Central memory CD8-positive, alpha-beta T cell (primary cell): ENCODE measurements at regions not wholly inside any gene's neighbourhood (a gene's known extent, or its start where the extent isn't known, plus 50 kb on each side); places are given as distances from the start of the nearest gene placed in this dataset.

Source experiments
- ATAC-seq: fragments of 150-1000 bp; cut with Tn5 transposase; replicated peaks from 2 replicates; pipeline ENCODE4 v1.10.0; 2022; ENCODE audit warnings: mild to moderate bottlenecking, moderate FRiP score, moderate number of reproducible peaks; ENCODE audit not compliant: poor library complexity, severe bottlenecking; ENCODE audit errors: extremely low read depth
- DNase-seq, 2 donors: peaks; one replicate each; pipeline ENCODE4 v3.0.0; 2021; ENCODE audit warnings: low spot score in 2 of 2
- H3K27ac Mint-ChIP-seq: one replicate; pipeline ENCODE4 v1.8.0; 2022; ENCODE audit warnings: low read depth, mild to moderate bottlenecking, moderate library complexity, mixed read lengths
- H3K27me3 Mint-ChIP-seq: one replicate; pipeline ENCODE4 v1.8.0; 2022; ENCODE audit warnings: mixed read lengths
- H3K36me3 Mint-ChIP-seq: one replicate; pipeline ENCODE4 v1.8.0; 2022; ENCODE audit warnings: mild to moderate bottlenecking, moderate library complexity, mixed read lengths; ENCODE audit not compliant: insufficient read depth
- H3K4me1 Mint-ChIP-seq: one replicate; pipeline ENCODE4 v1.8.0; 2022; ENCODE audit warnings: mixed read lengths
- H3K4me3 Mint-ChIP-seq: one replicate; pipeline ENCODE4 v1.8.0; 2022; ENCODE audit warnings: mild to moderate bottlenecking, moderate library complexity, mixed read lengths
- H3K9me3 Mint-ChIP-seq: one replicate; pipeline ENCODE4 v1.8.0; 2022; ENCODE audit warnings: mixed read lengths

DNA sequence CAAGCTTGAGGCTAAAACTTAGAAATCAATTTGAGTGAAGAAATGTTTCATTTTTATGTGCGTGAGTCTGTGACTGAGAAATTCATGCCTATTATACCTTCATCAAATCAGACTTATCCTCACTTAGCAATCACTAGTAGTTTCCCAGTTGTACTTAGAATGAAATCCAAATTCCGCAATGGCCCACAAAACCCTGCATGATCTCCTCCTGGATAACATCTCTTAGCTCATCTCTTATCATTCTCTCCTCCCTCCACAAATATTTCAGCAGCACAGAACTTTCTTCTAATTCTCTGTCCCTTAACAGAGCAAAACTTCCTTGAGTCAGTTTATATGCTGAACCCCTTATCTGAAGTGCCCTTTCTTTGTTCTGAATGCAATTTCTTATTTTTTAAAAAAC, 198.8 kb upstream of the TGFBR2 start:
- ATAC-seq (no peak), DNase-seq (no peak)
- no peak overlapping the region for H3K27ac Mint-ChIP-seq
- no peaks in the 10 kb centered on the region for H3K4me1 Mint-ChIP-seq
- H3K4me3 Mint-ChIP-seq = no peak overlapping the region
- peaks cover 7% of the 10 kb centered on the region for H3K9me3 Mint-ChIP-seq
- no peaks in the 10 kb centered on the region for H3K36me3 Mint-ChIP-seq
- H3K27me3 Mint-ChIP-seq = no peaks in the 10 kb centered on the region

GRCh38 chr3:30408105-30408557, 198.3 kb upstream of the TGFBR2 start:
- H3K27ac Mint-ChIP-seq = no peak overlapping the region
- H3K4me3 Mint-ChIP-seq = no peak overlapping the region
- no peaks in the 10 kb centered on the region for H3K4me1 Mint-ChIP-seq
- ATAC-seq (no peak), DNase-seq (no peak)
- peaks cover 7% of the 10 kb centered on the region for H3K9me3 Mint-ChIP-seq
- no peaks in the 10 kb centered on the region for H3K36me3 Mint-ChIP-seq
- H3K27me3 Mint-ChIP-seq = no peaks in the 10 kb centered on the region

- ATAC-seq (no peak), DNase-seq (no peak)
- no peaks in the 10 kb centered on the region for H3K4me1 Mint-ChIP-seq
- H3K4me3 Mint-ChIP-seq = no peak overlapping the region
- H3K36me3 Mint-ChIP-seq = no peaks in the 10 kb centered on the region
- H3K27me3 Mint-ChIP-seq = no peaks in the 10 kb centered on the region
- H3K27ac Mint-ChIP-seq = no peak overlapping the region
- H3K9me3 Mint-ChIP-seq = no peaks in the 10 kb centered on the region
Measured at GRCh38 chr3:30418443-30418842, 188.0 kb upstream of the TGFBR2 start.

GRCh38 chr3:30421266-30421665, 185.1 kb upstream of the TGFBR2 start:
- Mint-ChIP-seq H3K27me3 (no peaks in the 10 kb centered on the region), H3K36me3 (no peaks in the 10 kb centered on the region), H3K4me3 (no peak overlapping the region), H3K4me1 (no peaks in the 10 kb centered on the region), H3K27ac (no peak overlapping the region), H3K9me3 (no peaks in the 10 kb centered on the region)
- DNase-seq (no peak), ATAC-seq (no peak)

GRCh38 chr3:30426293-30426993, 180.0 kb upstream of the TGFBR2 start:
- H3K4me1 Mint-ChIP-seq = no peaks in the 10 kb centered on the region
- DNase-seq = no peak
- no peaks in the 10 kb centered on the region for H3K9me3 Mint-ChIP-seq

GRCh38 chr3:30428251-30428650, 178.2 kb upstream of the TGFBR2 start:
- DNase-seq = no peak
- Mint-ChIP-seq H3K4me1 (no peaks in the 10 kb centered on the region), H3K36me3 (no peaks in the 10 kb centered on the region), H3K4me3 (no peak overlapping the region), H3K27me3 (peaks cover 26% of the 10 kb centered on the region), H3K9me3 (no peaks in the 10 kb centered on the region), H3K27ac (no peak overlapping the region)
- ATAC-seq = no peak

More at GRCh38 chr3:30426293-30426993, 180.0 kb upstream of the TGFBR2 start:
- Mint-ChIP-seq H3K36me3 (no peaks in the 10 kb centered on the region), H3K27me3 (peaks cover 26% of the 10 kb centered on the region), H3K27ac (no peak overlapping the region), H3K4me3 (no peak overlapping the region)
- ATAC-seq = no peak

DNA sequence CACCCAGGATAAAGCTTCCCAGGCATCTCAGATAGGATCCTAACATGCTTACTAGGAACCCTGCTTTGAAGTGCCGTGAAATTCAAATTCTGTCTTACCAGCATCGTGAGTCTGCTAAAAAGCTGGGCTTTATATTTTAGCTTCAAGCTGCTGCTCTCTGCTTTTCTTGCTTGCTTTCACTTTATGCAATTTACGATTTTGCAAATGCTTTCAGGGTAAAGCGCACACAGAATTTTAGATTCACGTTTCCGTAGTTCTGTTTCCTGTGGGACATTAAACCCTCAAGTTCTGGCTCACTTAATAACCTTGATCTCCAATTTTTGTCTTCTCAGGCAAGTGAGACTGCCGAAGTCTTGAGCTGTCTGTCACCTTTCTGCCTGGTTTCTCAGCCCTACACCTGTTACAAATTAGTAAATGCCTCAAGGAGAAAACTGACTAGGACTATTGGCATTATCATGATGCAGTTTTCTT, 170.5 kb upstream of the TGFBR2 start:
- peak; percentile 52 for ATAC-seq

DNA sequence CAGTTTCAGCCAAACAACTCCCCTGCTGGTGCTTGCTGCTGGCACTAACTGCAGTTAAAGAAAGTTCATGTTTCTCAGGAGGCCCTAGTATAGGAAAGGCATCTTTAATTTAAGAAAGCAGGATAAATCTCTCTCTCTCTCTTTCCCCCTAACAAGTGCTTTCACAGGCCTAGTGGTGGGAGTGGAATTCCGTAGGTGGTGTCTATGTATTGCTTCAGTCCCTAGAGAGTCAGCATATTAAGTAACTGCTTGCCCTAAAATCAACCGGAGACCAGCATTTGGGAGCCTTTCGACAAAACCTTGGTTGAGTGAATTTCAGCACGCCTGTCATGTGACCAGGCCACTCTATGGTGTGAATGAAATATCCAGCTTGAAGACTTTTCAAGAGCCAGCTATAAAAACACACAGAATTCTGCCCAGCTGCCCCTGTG, 169.2 kb upstream of the TGFBR2 start:
- H3K4me3 Mint-ChIP-seq = no peak overlapping the region

More for the DNA sequence above, 170.5 kb upstream of the TGFBR2 start:
- Mint-ChIP-seq H3K4me3 (peak overlapping the region; percentile 59), H3K27ac (peak overlapping the region; percentile 69), H3K4me1 (peaks cover 18% of the 10 kb centered on the region), H3K9me3 (no peaks in the 10 kb centered on the region), H3K36me3 (no peaks in the 10 kb centered on the region), H3K27me3 (no peaks in the 10 kb centered on the region)
- no peak for DNase-seq

DNA sequence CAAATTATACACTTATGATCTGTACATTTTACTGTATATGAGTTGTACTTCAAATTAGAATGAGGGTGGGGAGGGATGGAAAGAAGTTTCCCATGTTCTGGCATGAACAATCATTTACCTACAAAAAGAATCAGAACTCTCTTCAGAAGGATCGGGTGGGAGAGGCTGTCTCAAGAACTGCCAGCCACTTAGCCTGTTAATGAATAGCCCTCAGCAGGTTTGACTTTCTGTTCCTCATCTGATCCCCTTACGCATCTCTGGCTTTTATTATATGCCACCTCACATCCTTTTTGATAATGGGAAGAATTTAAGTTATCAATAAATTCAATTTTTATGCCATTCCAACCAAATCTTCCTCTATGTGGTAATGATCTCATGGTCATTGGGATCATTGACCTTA, 168.3 kb upstream of the TGFBR2 start:
- no peak for DNase-seq
- peaks cover 18% of the 10 kb centered on the region for H3K4me1 Mint-ChIP-seq
- H3K27me3 Mint-ChIP-seq = no peaks in the 10 kb centered on the region
- no peak for ATAC-seq
- H3K4me3 Mint-ChIP-seq = no peak overlapping the region
- no peak overlapping the region for H3K27ac Mint-ChIP-seq
- H3K36me3 Mint-ChIP-seq = no peaks in the 10 kb centered on the region
- no peaks in the 10 kb centered on the region for H3K9me3 Mint-ChIP-seq

More for the DNA sequence above, 169.2 kb upstream of the TGFBR2 start:
- no peak overlapping the region for H3K27ac Mint-ChIP-seq
- H3K27me3 Mint-ChIP-seq = no peaks in the 10 kb centered on the region
- DNase-seq (no peak), ATAC-seq (no peak)
- no peaks in the 10 kb centered on the region for H3K9me3 Mint-ChIP-seq
- H3K4me1 Mint-ChIP-seq = peaks cover 18% of the 10 kb centered on the region
- no peaks in the 10 kb centered on the region for H3K36me3 Mint-ChIP-seq

DNA sequence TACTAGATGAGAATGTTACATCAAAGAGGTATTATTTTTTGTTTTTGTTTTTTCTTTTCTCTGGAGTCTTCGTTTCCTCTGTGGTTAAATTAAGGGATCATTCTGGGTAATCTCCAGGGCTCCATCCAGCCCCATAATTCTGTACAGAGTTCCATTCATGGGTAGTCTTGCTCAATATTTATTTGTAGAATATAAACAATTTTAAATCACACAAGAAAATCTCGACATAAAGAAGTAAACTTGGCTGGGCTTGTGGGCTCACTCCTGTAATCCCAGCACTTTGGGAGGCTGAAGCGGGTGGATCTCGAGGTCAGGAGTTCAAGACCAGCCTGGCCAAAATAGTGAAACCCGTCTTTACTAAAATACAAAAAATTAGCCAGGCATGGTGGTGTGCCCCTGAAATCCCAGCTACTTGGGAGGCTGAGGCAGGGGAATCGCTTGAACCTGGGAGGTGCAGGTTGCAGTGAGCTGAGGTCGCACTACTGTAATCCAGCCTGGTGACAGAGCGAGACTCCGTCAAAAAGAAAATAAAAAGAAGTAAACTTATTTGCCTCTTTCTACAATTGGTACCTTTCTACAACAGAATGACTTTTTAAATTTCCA, 166.8 kb upstream of the TGFBR2 start:
- no peaks in the 10 kb centered on the region for H3K36me3 Mint-ChIP-seq
- ATAC-seq (no peak), DNase-seq (no peak)
- no peak overlapping the region for H3K4me3 Mint-ChIP-seq
- no peaks in the 10 kb centered on the region for H3K9me3 Mint-ChIP-seq
- no peaks in the 10 kb centered on the region for H3K27me3 Mint-ChIP-seq
- no peak overlapping the region for H3K27ac Mint-ChIP-seq
- peaks cover 18% of the 10 kb centered on the region for H3K4me1 Mint-ChIP-seq

GRCh38 chr3:30440147-30440604, 166.2 kb upstream of the TGFBR2 start:
- Mint-ChIP-seq H3K27me3 (no peaks in the 10 kb centered on the region), H3K27ac (no peak overlapping the region), H3K4me3 (no peak overlapping the region), H3K9me3 (no peaks in the 10 kb centered on the region), H3K4me1 (peaks cover 13% of the 10 kb centered on the region), H3K36me3 (no peaks in the 10 kb centered on the region)
- DNase-seq = no peak
- ATAC-seq = no peak

DNA sequence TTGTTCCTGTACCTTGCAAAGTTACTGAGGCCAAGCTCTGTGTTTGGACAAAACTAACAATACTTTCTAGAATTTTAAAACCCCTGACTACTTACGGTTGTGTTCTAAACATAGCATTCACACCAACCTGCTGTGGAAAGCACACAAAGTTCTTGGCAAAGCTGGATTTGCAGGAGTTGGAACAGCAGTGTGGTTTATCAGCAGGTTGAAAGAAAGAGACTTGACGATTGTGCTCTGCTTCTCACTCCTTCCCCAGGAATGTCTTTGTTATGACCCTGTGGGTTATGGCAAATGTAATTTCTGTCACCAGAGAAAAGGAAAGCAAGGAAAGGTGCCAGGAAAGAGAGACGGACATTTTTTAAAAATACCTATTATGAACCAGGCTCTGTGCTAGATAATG, 165.5 kb upstream of the TGFBR2 start:
- DNase-seq = no peak
- Mint-ChIP-seq H3K27ac (no peak overlapping the region), H3K9me3 (no peaks in the 10 kb centered on the region), H3K36me3 (no peaks in the 10 kb centered on the region), H3K27me3 (no peaks in the 10 kb centered on the region), H3K4me1 (peaks cover 8% of the 10 kb centered on the region), H3K4me3 (no peak overlapping the region)
- ATAC-seq = no peak
